ENCODE measurements at regions not wholly inside any gene's neighbourhood (a gene's known extent, or its start where the extent isn't known, plus 50 kb on each side); places are given as distances from the start of the nearest gene placed in this dataset.

DNA sequence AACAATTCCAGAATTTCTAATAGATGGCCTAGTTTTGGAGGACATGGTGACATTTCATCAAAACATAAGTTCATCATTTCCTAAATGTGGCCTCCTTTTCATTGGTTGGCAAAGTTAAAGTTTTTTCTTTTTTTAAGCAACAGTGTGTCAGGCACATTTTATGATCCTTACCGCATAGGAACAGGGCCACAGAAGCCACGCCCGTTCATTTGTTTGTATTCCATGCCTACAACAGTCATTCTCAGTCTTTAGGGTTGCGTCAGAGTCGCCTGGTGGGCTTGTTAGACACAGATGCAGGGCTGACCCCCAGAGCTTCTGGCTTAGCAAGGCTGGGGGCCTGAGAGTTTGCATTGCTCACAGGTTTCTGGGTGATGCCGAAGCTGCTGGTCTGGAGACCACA is 130.2 kb downstream of the HSD17B3 start:
- no peak overlapping the region for H3K9ac ChIP-seq (ENCODE audit: extremely low read depth, low read length, poor library complexity, severe bottlenecking)
- peaks cover 32% of the 10 kb centered on the region for H3K4me1 Mint-ChIP-seq
- H3K4me1 ChIP-seq (ENCODE audit: control insufficient read depth, insufficient read depth, low read length): peaks cover 5% of the 10 kb centered on the region
- no peaks in the 10 kb centered on the region for H3K36me3 ChIP-seq (ENCODE audit: control insufficient read depth, insufficient read depth, low read length)
- no peak for DNase-seq
- peaks cover 72% of the 10 kb centered on the region for H3K27me3 Mint-ChIP-seq (ENCODE audit: insufficient read depth)
- H3K4me3 ChIP-seq (ENCODE audit: low read length): no peak overlapping the region
- H3K9me3 ChIP-seq (ENCODE audit: control insufficient read depth, low read length): no peaks in the 10 kb centered on the region
- 86 to 91% methylated on average over 6 of the region's 6 CpGs for WGBS, 2 experiments (ENCODE audit: insufficient coverage in 1 of 2, insufficient read length in 1 of 2)
- no peak overlapping the region for H3K27ac ChIP-seq (ENCODE audit: low read depth, low read length)
- TF ChIP-seq, protein P1, sequence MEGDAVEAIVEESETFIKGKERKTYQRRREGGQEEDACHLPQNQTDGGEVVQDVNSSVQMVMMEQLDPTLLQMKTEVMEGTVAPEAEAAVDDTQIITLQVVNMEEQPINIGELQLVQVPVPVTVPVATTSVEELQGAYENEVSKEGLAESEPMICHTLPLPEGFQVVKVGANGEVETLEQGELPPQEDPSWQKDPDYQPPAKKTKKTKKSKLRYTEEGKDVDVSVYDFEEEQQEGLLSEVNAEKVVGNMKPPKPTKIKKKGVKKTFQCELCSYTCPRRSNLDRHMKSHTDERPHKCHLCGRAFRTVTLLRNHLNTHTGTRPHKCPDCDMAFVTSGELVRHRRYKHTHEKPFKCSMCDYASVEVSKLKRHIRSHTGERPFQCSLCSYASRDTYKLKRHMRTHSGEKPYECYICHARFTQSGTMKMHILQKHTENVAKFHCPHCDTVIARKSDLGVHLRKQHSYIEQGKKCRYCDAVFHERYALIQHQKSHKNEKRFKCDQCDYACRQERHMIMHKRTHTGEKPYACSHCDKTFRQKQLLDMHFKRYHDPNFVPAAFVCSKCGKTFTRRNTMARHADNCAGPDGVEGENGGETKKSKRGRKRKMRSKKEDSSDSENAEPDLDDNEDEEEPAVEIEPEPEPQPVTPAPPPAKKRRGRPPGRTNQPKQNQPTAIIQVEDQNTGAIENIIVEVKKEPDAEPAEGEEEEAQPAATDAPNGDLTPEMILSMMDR (conservative IDR thresholded peaks at IDR 0.05): no peak
- H3K4me3 Mint-ChIP-seq: no peak overlapping the region
- no peaks in the 10 kb centered on the region for H3K9me3 Mint-ChIP-seq
- H3K27ac Mint-ChIP-seq: no peak overlapping the region
- H3K27me3 ChIP-seq (ENCODE audit: control insufficient read depth, insufficient read depth, low read length, poor library complexity, severe bottlenecking): peaks cover 77% of the 10 kb centered on the region
- no peaks in the 10 kb centered on the region for H3K36me3 Mint-ChIP-seq (ENCODE audit: low read depth)

DNA sequence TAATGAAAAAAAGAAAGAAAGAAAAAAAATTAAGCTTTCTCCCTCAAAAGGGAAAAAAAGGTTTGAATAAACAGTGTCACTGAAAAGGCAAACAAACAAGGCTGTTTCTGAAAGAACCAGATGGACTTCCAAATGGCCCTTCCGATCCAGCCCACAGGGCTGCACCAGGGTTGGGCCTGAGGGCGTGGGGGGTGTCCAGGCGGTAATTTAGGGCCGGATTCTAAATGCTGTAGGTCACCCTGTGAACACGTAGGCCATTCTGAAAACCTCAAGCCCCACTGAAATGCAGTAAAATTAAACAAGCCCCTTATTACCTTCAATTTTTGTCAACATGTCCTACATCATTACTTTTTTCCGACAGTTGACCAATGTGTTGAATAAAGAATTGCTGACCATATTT is 132.1 kb downstream of the HSD17B3 start:
- Histone ChIP-seq H3K27ac (ENCODE audit: low read depth, low read length) (no peak overlapping the region), H3K9ac (ENCODE audit: extremely low read depth, low read length, poor library complexity, severe bottlenecking) (no peak overlapping the region), H3K9me3 (ENCODE audit: control insufficient read depth, low read length) (no peaks in the 10 kb centered on the region), H3K27me3 (ENCODE audit: control insufficient read depth, insufficient read depth, low read length, poor library complexity, severe bottlenecking) (peaks cover 63% of the 10 kb centered on the region), H3K4me1 (ENCODE audit: control insufficient read depth, insufficient read depth, low read length) (peaks cover under 1% of the 10 kb centered on the region), H3K36me3 (ENCODE audit: control insufficient read depth, insufficient read depth, low read length) (no peaks in the 10 kb centered on the region), H3K4me3 (ENCODE audit: low read length) (no peak overlapping the region)
- Mint-ChIP-seq H3K36me3 (ENCODE audit: low read depth) (no peaks in the 10 kb centered on the region), H3K4me1 (peaks cover 21% of the 10 kb centered on the region), H3K9me3 (no peaks in the 10 kb centered on the region), H3K27ac (peak overlapping the region; percentile 28), H3K27me3 (ENCODE audit: insufficient read depth) (peaks cover 63% of the 10 kb centered on the region), H3K4me3 (no peak overlapping the region)
- no peak for DNase-seq
- TF ChIP-seq, protein P1 (conservative IDR thresholded peaks at IDR 0.05): no peak
- WGBS, 2 experiments (ENCODE audit: insufficient coverage in 1 of 2, insufficient read length in 1 of 2): 67 to 73% methylated on average over 1 to 6 of the region's 6 CpGs

DNA sequence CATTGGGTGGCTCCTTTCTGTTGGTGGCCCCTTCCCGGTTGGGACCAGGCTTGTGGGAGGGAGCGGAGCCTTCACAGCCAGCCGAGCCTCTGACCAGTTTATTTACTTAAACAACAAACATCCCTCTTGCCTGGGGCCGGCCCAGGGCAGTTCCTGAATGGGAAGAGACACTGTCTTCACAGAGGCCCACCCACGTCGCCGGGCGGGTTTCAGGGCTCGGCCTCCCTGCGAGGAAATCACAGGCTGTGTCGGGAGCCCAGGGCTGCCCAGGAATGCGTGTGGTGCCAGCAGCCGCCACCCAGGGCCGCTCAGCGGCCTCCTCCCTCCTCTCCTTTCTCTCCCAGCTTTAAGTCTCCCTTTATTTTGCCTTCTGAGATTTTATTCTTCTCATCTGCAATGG is 132.5 kb downstream of the HSD17B3 start:
- H3K36me3 ChIP-seq (ENCODE audit: control insufficient read depth, insufficient read depth, low read length): no peaks in the 10 kb centered on the region
- peak; percentile 81 for DNase-seq
- TF ChIP-seq, protein P1 (conservative IDR thresholded peaks at IDR 0.05): no peak
- WGBS, 2 experiments (ENCODE audit: insufficient coverage in 1 of 2, insufficient read length in 1 of 2): 11 to 26% methylated on average over 9 to 15 of the region's 15 CpGs
- no peak overlapping the region for H3K9ac ChIP-seq (ENCODE audit: extremely low read depth, low read length, poor library complexity, severe bottlenecking)
- H3K27me3 ChIP-seq (ENCODE audit: control insufficient read depth, insufficient read depth, low read length, poor library complexity, severe bottlenecking): peaks cover 59% of the 10 kb centered on the region
- no peak overlapping the region for H3K4me3 ChIP-seq (ENCODE audit: low read length)
- peaks cover 20% of the 10 kb centered on the region for H3K4me1 Mint-ChIP-seq
- H3K4me3 Mint-ChIP-seq: no peak overlapping the region
- H3K27ac ChIP-seq (ENCODE audit: low read depth, low read length): no peak overlapping the region
- H3K9me3 Mint-ChIP-seq: no peaks in the 10 kb centered on the region
- peaks cover 59% of the 10 kb centered on the region for H3K27me3 Mint-ChIP-seq (ENCODE audit: insufficient read depth)
- H3K36me3 Mint-ChIP-seq (ENCODE audit: low read depth): no peaks in the 10 kb centered on the region
- peak overlapping the region; percentile 69 for H3K27ac Mint-ChIP-seq
- no peaks in the 10 kb centered on the region for H3K4me1 ChIP-seq (ENCODE audit: control insufficient read depth, insufficient read depth, low read length)
- no peaks in the 10 kb centered on the region for H3K9me3 ChIP-seq (ENCODE audit: control insufficient read depth, low read length)

All from endodermal cell (in vitro differentiated cells).